ENCODE measurements at regions not wholly inside any gene's neighbourhood (a gene's known extent, or its start where the extent isn't known, plus 50 kb on each side); places are given as distances from the start of the nearest gene placed in this dataset.
A peak's percentile ranks its signal among the peaks of the same experiment; 100 is the strongest.

GRCh38 chr12:89985935-89986334, 277.3 kb upstream of the ATP2B1 start:
- DNase-seq (ENCODE audit: missing footprints) (no peak), ATAC-seq (no peak)
- intact Hi-C loops (cut with DNase I) = no loop called here

- intact Hi-C loops (cut with DNase I) = no loop called here
- DNase-seq (ENCODE audit: missing footprints) = no peak
- ATAC-seq = no peak
These were observed 276.2 kb upstream of the ATP2B1 start for GRCh38 chr12:89984846-89985245.

GRCh38 chr12:89983622-89984021, 275.0 kb upstream of the ATP2B1 start:
- ATAC-seq (no peak), DNase-seq (ENCODE audit: missing footprints) (no peak)
- intact Hi-C loops (cut with DNase I) = no loop called here

DNA sequence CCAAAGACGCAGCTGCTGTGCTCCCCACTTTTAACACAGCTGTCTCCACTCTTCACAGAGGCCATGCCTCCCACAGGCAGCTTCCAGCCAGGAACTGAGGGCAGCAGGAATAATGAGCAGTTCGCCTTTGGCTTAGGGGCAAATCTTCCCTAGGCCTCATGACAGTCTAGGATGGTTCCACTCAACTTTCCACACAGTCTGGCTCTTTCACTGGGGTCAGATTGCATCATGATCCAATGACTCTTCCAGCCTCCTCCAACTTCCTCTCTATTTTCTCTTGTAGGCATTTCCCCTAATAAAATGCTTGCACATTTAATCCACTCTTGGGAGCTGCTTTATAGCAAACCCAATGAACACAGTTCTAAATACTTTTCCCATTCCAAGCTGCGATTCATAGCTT, 271.6 kb upstream of the ATP2B1 start:
- ATAC-seq (peak; percentile 50), DNase-seq (ENCODE audit: missing footprints) (peak; percentile 27)
- intact Hi-C loops (cut with DNase I) = no loop called here

DNA sequence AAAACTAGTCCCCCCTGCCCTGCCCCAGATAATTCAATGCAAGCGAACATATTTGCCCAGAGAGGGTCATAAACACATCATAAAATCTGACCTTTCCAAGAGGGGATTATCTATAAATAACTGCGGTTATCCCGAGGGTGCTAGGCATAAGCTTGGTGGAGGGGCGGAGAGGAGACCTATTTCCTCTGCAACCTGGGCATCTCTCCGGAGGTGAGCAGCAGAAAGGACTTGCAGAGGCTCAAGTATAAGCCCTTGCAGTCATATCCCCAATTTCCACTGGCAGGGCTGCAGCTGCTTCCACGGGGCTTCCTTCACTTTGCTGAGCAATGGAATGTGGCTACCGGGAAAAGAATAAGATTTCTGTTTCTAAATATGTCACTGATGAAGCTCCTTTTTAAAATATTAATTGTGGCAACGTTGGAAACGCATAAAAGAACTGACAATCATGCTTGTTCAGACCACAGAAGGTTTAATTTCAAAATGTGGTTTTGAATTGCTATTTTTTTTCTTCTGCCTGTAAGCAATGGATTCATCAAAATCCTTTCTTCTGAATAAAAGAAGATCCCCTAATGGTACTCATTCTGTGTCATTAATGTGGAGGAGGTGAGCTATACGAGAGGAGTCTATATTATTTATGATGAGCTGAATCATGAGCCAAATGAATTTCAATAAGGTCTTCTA, 268.9 kb upstream of the ATP2B1 start:
- DNase-seq (ENCODE audit: missing footprints) = no peak
- ATAC-seq = no peak
- intact Hi-C loops (cut with DNase I) = no loop called here

DNA sequence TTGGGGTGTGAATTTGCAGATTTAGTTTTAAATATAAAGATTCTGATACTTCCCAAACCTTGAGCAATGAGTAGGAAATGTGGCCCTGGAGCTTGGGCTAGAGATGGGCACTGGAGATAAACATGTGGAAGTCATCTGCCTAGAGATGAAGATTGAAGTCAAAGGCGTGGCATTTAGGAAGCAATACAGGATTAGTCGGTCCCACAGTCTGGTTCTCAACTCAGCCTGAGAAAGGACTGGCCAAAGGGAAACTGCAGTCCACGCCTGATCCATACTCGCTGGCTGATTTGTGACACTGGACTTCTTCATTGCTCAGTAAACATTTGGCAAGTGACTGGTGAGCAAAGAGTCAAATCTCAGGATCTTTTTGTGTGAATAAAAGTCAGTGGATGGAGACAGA, 268.2 kb upstream of the ATP2B1 start:
- DNase-seq (ENCODE audit: missing footprints) (no peak), ATAC-seq (no peak)
- intact Hi-C loops (cut with DNase I) = no loop called here

DNA sequence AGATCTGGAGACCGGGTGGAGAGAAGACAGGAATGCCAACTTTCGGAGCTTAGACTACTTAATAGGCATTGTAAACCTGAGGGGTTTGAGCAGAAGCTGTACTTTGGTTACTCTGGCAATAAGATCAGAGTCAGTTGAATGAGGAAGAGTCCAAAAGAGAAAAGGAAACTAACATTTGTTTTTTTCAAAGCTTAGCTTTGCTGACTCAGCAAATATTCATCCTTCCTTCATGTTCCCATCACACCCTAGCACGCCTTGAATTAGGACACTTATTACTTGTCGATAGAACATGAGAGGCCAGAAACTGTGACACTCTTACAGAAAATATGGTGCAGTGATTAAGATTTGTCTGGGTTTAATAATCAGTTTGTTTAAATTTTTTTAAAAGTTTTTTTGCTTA, 266.9 kb upstream of the ATP2B1 start:
- intact Hi-C loops (cut with DNase I) = no loop called here
- no peak for ATAC-seq

DNA sequence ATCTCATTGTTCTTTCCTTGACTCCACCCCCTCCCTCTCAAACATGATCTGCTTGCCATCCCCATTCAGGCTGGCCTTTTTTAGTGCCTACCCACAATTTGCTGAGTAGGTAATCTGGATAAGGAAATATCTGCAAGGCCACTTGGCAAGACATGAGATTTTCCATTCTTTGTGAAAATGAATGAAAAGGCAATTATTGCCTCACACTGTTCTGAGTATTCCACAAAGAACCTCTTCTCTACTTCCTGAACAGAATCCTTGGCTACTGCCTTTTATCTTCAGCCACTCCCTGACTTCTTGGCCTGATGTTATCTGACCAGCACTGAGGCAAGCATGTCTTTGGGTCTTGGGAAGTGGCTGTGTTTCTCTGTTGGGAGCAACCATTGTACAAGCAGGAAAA, 263.2 kb upstream of the ATP2B1 start:
- DNase-seq (ENCODE audit: missing footprints) (no peak), ATAC-seq (peak; percentile 68)
- intact Hi-C loops (cut with DNase I) = no loop called here

More for the DNA sequence above, 266.9 kb upstream of the ATP2B1 start:
- DNase-seq (ENCODE audit: missing footprints) = no peak

GRCh38 chr12:89970722-89971121, 262.1 kb upstream of the ATP2B1 start:
- intact Hi-C loops (cut with DNase I) = no loop called here
- DNase-seq (ENCODE audit: missing footprints) (no peak), ATAC-seq (no peak)

DNA sequence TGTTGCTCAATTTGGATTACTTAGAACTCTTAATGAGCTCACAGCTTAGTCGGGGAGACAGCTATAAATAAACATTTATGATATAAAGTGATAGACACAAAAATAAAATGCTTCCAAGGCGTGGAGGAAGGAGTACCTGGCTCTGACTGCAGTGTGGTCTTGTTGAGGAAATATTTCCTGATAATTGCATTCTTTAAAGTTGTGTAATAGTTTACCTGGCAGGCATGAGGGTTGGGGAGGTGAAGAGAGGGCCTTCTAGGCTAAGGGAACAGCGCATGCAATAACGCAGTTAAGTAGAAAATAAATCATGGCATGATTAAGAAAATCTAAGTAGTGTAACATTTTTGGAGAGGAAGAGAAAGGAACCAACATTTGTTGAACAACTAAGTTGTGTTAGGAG, 260.5 kb upstream of the ATP2B1 start:
- intact Hi-C loops (cut with DNase I) = no loop called here
- ATAC-seq = no peak

GRCh38 chr12:89968151-89968700, 259.6 kb upstream of the ATP2B1 start:
- DNase-seq (ENCODE audit: missing footprints) (no peak), ATAC-seq (no peak)
- intact Hi-C loops (cut with DNase I) = no loop called here

More for the DNA sequence above, 260.5 kb upstream of the ATP2B1 start:
- no peak for DNase-seq (ENCODE audit: missing footprints)

GRCh38 chr12:89966495-89967240, 258.0 kb upstream of the ATP2B1 start:
- intact Hi-C loops (cut with DNase I) = no loop called here
- ATAC-seq (no peak), DNase-seq (ENCODE audit: missing footprints) (no peak)

GRCh38 chr12:89965993-89966392, 257.4 kb upstream of the ATP2B1 start:
- no peak for ATAC-seq
- intact Hi-C loops (cut with DNase I) = no loop called here
- no peak for DNase-seq (ENCODE audit: missing footprints)

DNA sequence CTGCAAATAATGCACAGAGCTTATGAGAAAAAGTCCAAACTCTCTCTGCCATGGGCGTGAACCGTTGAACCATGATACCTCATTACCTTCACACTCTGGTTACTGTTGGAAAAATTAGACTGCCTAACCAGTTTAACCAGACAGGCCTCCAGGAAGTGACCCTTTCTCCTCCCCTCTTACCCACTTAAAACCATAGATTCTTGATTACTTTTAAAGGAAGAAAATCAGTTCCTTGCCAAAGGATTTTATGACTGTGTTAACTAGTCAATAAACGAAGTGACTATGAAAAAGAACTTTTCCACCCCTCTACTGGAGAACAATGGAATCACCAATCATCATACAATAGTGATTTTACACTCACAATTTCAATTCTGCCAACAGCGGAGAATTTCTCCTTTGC, 254.0 kb upstream of the ATP2B1 start:
- intact Hi-C loops (cut with DNase I) = no loop called here
- no peak for ATAC-seq
- no peak for DNase-seq (ENCODE audit: missing footprints)

- ATAC-seq = no peak
These were observed 252.2 kb upstream of the ATP2B1 start for GRCh38 chr12:89960607-89961394.

GRCh38 chr12:89960011-89960507, 251.4 kb upstream of the ATP2B1 start:
- no peak for ATAC-seq
- intact Hi-C loops (cut with DNase I) = no loop called here
- DNase-seq (ENCODE audit: missing footprints) = no peak

More at GRCh38 chr12:89960607-89961394, 252.2 kb upstream of the ATP2B1 start:
- intact Hi-C loops (cut with DNase I) = no loop called here
- no peak for DNase-seq (ENCODE audit: missing footprints)

DNA sequence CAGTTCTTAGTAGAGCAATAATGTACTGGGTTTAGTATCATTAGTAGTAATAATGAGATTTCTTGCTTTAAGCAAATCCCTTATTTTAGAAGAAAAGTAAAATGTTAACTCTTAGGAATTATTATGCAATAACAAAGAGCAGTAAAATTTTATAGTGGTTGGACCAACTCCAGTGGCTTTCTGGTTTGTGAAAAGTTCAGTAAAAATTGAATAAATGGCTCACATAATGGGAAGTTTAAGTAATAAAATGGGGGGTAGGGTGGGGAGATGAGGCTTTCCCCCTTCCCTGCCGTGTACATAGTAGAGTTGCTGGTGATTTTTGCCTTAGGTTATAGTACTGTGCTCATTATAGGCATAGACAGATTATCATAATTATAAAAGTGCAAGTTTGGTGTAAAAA, 250.5 kb upstream of the ATP2B1 start:
- intact Hi-C loops (cut with DNase I) = no loop called here
- no peak for ATAC-seq
- no peak for DNase-seq (ENCODE audit: missing footprints)

GRCh38 chr12:89954259-89954658, 245.6 kb upstream of the ATP2B1 start:
- DNase-seq (ENCODE audit: missing footprints) = no peak
- no peak for ATAC-seq
- intact Hi-C loops (cut with DNase I) = no loop called here

DNA sequence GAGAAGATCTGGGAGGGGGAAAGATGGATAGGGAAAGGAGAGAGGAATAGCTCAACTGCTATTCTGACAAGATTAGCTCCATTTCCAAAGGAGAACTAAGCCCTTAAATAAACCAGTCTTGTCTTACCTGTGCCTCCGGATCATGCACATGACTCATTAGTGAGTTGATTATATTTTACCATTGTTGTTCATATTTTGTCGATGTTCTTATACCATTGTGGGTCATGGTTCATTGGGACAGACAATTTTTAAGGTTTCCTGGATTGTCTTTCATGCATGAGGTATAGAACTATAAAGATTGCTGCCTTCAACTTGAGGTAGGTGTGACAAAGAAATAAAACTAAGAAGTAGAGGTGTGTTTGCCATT, 243.0 kb upstream of the ATP2B1 start:
- intact Hi-C loops (cut with DNase I) = no loop called here
- ATAC-seq (no peak), DNase-seq (ENCODE audit: missing footprints) (no peak)
